Thymus (tissue), 11 donors: ENCODE measurements at regions not wholly inside any gene's neighbourhood (a gene's known extent, or its start where the extent isn't known, plus 50 kb on each side); places are given as distances from the start of the nearest gene placed in this dataset.

Experiments used
- DNase-seq, 9 donors: peaks; one replicate each; pipeline ENCODE4 v3.0.0-alpha.2; 2013; ENCODE audit warnings: low spot score in 9 of 9, low read depth in 6 of 9, missing footprints in 1 of 9
- H3K27ac ChIP-seq, 2 donors: one replicate each; pipeline ENCODE4 v1.5.1; 2013; ENCODE audit warnings: control low read depth in 1 of 2, low read depth in 1 of 2, low read length in 1 of 2, mild to moderate bottlenecking in 1 of 2, moderate library complexity in 1 of 2
- H3K27me3 ChIP-seq, 2 donors: one replicate each; pipeline ENCODE4 v1.5.1; 2013; ENCODE audit warnings: low read length in 1 of 2; ENCODE audit not compliant: control insufficient read depth in 2 of 2, insufficient read depth in 1 of 2
- H3K36me3 ChIP-seq, 2 donors: one replicate each; pipeline ENCODE4 v1.5.1; 2013; ENCODE audit warnings: low read length in 1 of 2, mild to moderate bottlenecking in 1 of 2, moderate library complexity in 1 of 2; ENCODE audit not compliant: control insufficient read depth in 2 of 2, insufficient read depth in 2 of 2
- H3K4me1 ChIP-seq, 2 donors: one replicate each; pipeline ENCODE4 v1.5.1; 2013; ENCODE audit warnings: low read length in 2 of 2; ENCODE audit not compliant: control insufficient read depth in 2 of 2, insufficient read depth in 2 of 2
- H3K4me3 ChIP-seq, 2 donors: one replicate each; pipeline ENCODE4 v1.5.1; 2013; ENCODE audit warnings: low read length in 2 of 2, control low read depth in 1 of 2, mild to moderate bottlenecking in 1 of 2
- H3K9me3 ChIP-seq, 2 donors: one replicate each; pipeline ENCODE4 v1.5.1; 2013; ENCODE audit warnings: low read length in 1 of 2, mild to moderate bottlenecking in 1 of 2; ENCODE audit not compliant: control insufficient read depth in 2 of 2, insufficient read depth in 1 of 2
- WGBS: extraction: QIAGEN DNeasy Blood & Tissue Kit; methylation state at CpG from one replicate; pipeline ENCODE4 v1.1.7; 2013; 5-methylcytosine and 5-hydroxymethylcytosine counted together
- donor health status: healthy.

DNA sequence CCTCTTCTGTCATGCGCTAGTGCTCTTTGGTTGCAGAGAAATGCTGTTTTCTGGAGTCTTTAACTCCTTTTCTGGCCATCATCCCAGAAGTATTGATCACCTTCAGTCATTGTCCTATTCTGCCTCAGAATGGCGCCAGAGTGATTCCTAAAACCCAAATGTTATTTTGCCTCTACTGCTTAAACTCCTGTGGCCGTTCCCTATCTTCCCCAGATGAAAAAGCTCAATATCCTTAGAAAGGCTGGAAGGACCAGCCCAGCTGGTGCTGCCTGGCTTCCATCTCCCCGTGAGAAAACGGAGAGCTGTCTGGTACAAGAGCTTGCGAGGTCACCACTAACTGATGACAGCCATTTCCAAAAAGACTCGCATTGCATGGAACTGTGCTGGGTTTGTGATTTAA is 179.1 kb downstream of the RBM26 start:
- no peaks in the 10 kb centered on the region for H3K9me3 ChIP-seq
- no peaks in the 10 kb centered on the region for H3K27me3 ChIP-seq
- H3K4me3 ChIP-seq = no peak overlapping the region
- 68% methylated on average over 7 of the region's 7 CpGs for WGBS
- H3K27ac ChIP-seq = no peak overlapping the region
- H3K36me3 ChIP-seq = no peaks in the 10 kb centered on the region
- DNase-seq = no peak
- H3K4me1 ChIP-seq = no peaks in the 10 kb centered on the region

DNA sequence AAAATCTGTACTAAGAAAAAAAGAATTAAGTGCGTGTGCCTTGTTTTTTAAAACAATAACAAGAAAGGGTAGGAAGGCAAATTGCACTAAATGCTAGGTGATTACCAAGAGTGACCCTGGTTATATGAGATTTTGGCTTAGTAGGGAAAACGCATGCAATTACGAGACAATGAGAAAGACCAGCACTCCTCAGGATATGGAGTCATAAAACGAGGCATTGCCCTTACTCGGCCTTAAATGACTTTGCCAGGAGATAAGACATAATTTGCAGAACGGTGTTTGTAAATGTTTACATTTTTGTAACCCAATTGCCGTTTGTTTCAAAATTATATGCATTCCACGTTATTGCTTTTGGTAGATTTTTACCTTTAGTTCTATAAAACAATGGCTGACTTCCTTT is 179.8 kb downstream of the RBM26 start:
- no peaks in the 10 kb centered on the region for H3K4me1 ChIP-seq
- DNase-seq = no peak
- H3K36me3 ChIP-seq = no peaks in the 10 kb centered on the region
- H3K4me3 ChIP-seq = no peak overlapping the region
- H3K27me3 ChIP-seq = no peaks in the 10 kb centered on the region
- no peaks in the 10 kb centered on the region for H3K9me3 ChIP-seq
- no peak overlapping the region for H3K27ac ChIP-seq
- WGBS = 41% methylated on average over 8 of the region's 8 CpGs

DNA sequence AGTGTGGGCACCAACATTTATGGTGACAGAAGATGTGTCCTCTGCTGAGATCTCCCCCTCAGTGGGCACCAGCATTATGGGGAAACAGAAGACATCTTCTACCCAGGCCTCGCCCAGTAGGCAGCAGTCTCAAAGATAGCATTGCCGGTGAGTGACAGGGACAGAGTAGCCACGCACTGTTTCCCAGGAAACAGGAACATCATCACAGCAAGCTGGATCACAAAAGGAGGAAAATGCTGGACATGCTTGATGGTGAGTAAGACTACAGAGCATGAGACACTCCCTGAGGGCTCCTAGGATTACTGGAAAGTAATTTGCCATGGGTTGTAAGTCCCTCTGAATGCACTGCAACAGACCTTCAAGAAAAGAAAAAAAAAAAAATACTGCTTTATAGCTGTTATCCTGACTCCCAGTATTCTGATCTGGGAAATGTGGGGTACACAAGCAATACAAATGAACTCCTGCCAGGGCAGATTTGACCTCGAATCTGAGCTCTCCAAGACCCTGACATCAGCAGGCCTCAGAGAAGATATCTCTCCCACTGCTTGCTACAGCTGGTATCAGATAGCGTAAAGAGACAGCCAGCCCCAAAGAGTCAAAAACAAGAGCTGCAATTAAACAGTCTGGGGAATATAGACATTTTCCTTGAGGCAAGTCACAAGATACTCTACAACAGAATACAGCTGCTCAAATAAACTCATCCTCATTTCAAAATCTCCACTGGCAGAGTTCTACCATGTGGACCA is 180.4 kb downstream of the RBM26 start:
- Histone ChIP-seq H3K9me3 (no peaks in the 10 kb centered on the region), H3K4me1 (no peaks in the 10 kb centered on the region), H3K4me3 (no peak overlapping the region), H3K36me3 (no peaks in the 10 kb centered on the region), H3K27ac (no peak overlapping the region), H3K27me3 (no peaks in the 10 kb centered on the region)
- WGBS = 78% methylated on average over 5 of the region's 5 CpGs
- DNase-seq = no peak

DNA sequence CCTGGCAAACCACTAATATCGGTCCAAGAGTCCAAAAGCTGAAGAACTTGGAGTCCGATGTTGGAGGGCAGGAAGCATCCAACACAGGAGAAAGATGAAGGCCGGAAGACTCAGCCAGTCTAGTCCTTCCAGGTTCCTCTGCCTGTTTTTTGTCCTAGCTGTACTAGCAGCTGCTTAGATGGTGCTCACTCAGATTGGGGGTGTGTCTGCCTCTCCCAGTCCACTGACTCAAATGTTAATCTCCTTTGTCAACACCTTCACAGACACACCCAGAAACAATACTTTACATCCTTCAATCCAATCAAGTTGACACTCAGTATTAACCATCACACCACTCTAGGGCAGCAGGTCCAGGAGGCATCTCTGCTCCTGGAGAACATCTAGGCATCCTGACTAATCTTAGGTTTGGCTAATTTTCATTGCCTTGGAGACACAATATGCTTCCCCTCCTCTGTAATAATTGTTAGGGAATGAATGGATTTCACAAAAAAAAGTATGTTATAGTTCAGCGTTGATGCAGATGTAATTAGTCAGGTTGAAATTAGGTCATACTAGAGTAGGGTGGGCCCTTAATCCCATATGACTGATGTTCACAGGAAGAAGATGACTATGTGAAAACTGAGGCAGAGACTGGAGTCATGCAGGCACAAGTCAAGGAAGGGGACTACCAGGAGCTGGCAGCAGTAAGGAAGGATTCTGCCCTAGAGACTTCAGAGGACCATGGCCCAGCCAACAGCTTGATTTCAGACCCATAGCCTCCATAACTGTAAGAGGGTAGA is 183.4 kb downstream of the RBM26 start:
- Histone ChIP-seq H3K27me3 (no peaks in the 10 kb centered on the region), H3K4me1 (no peaks in the 10 kb centered on the region), H3K4me3 (no peak overlapping the region), H3K27ac (no peak overlapping the region), H3K9me3 (no peaks in the 10 kb centered on the region), H3K36me3 (no peaks in the 10 kb centered on the region)
- no peak for DNase-seq
- WGBS = 98% methylated on average over 4 of the region's 4 CpGs

DNA sequence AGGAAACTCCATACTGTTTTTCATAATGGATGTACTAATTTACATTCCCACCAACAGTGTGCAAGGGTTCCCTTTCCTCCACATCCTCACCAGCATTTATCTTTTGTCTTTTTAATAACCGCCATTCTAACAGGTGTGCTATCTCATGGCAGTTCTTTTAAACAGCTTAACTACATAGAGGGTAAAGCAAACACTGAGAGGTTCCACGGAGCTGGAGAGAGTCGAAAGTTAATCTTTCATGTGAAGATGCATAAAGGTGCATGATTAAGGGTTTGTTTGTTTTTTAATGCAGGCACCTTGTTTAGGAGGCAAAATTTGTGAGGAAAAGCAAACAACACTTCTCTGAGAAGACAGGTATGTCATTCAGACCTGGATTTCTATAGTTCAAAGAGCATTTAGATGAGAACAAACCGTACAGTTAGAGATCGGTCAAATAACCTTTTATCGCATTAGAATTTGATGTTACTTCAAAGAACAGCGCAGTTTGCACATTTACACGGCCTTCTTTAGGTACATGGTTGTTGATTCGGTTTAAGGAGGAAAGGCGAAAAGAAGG is 193.9 kb downstream of the RBM26 start:
- DNase-seq = no peak
- H3K27me3 ChIP-seq = no peaks in the 10 kb centered on the region
- no peak overlapping the region for H3K27ac ChIP-seq
- no peak overlapping the region for H3K4me3 ChIP-seq
- 91% methylated on average over 10 of the region's 10 CpGs for WGBS
- no peaks in the 10 kb centered on the region for H3K36me3 ChIP-seq
- no peaks in the 10 kb centered on the region for H3K9me3 ChIP-seq
- H3K4me1 ChIP-seq = no peaks in the 10 kb centered on the region

DNA sequence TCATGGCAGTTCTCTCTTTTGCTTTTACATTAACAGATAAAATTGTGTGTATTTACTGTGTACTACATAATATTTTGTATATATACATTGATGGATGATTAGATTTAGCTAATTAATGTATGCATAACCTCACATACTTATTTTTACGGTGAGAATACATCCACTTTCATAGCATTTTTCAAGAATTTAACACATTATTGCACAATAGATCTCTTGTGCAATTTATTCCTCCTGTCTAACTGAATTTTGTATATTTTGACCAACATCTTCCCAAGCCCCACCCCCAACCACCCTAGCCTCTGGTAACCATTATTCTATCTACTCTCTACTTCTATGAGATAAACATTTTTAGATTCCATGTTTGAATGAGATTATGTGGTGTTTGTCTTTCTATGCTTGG is 194.7 kb downstream of the RBM26 start:
- 94% methylated on average over 1 of the region's 1 CpG for WGBS

DNA sequence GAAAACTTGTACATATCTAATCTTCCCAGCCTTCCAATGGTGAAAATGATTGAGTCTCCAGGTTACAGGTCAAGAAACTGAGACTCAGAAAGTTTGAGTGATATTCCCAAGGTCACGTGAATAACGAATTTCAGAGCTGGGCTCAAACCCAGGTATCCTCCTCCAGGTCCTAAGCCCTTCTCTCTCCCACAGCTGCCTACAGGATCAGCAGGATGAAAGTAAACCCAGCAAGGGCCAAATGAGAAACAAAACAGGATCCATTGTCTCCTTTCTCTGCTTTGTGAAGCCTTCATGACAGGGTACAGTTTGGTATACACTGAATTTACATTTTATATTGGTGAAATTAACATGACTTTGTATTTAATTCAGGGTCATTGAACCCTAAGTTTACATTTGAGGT is 208.1 kb downstream of the RBM26 start:
- no peaks in the 10 kb centered on the region for H3K9me3 ChIP-seq
- H3K27ac ChIP-seq = no peak overlapping the region
- H3K4me1 ChIP-seq = peaks cover 6 to 11% of the 10 kb centered on the region in 2 donors
- no peaks in the 10 kb centered on the region for H3K36me3 ChIP-seq
- H3K27me3 ChIP-seq = no peaks in the 10 kb centered on the region
- no peak overlapping the region for H3K4me3 ChIP-seq
- DNase-seq = no peak
- WGBS = 90% methylated on average over 2 of the region's 2 CpGs

More for the DNA sequence above, 194.7 kb downstream of the RBM26 start:
- H3K36me3 ChIP-seq = no peaks in the 10 kb centered on the region
- H3K9me3 ChIP-seq = no peaks in the 10 kb centered on the region
- no peak for DNase-seq
- H3K27me3 ChIP-seq = no peaks in the 10 kb centered on the region
- H3K4me3 ChIP-seq = no peak overlapping the region
- H3K4me1 ChIP-seq = no peaks in the 10 kb centered on the region
- H3K27ac ChIP-seq = no peak overlapping the region

DNA sequence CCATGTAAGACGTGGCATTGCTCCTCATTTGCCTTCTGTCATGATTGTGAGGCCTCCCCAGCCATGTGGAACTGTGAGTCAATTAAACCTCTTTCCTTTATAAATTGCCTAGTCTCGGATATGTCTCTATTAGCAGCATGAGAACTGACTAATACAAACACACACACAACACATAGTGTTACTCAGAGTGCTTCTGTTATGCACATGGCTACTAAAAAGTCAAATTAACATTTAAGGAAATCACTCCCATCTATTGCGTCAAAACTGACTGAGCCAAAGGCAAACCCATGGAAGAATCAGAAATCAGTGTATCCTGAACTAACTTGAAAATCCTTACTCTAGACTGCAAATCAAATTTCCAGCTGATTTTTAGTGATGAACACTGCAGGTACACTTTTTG is 209.2 kb downstream of the RBM26 start:
- no peak for DNase-seq
- Histone ChIP-seq H3K27me3 (no peaks in the 10 kb centered on the region), H3K4me1 (peaks cover 14 to 15% of the 10 kb centered on the region in 2 donors), H3K36me3 (no peaks in the 10 kb centered on the region), H3K9me3 (no peaks in the 10 kb centered on the region), H3K4me3 (no peak overlapping the region), H3K27ac (no peak overlapping the region)
- 94% methylated on average over 3 of the region's 3 CpGs for WGBS

DNA sequence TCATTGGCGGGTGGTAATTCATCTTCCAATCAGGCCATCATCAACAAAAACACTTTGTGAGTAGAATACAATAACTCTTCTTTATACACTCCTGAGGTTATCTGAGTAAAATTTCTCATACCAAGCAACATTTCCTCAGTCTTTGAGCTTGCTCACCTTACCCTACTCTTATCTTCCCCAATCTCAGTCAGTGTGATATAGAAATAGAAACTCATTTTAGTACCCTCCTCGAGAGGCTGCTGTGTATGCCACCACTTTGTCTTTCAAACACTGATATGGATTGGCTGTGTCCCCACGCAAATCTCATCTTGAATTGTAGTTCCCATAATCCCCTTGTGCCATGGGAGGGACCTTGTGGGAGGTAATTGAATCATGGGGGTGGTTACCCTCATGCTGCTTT is 209.7 kb downstream of the RBM26 start:
- Histone ChIP-seq H3K36me3 (no peaks in the 10 kb centered on the region), H3K27ac (no peak overlapping the region), H3K4me3 (no peak overlapping the region), H3K9me3 (no peaks in the 10 kb centered on the region), H3K27me3 (no peaks in the 10 kb centered on the region), H3K4me1 (peaks cover 14 to 20% of the 10 kb centered on the region in 2 donors)
- DNase-seq = no peak
- WGBS = 78% methylated on average over 3 of the region's 3 CpGs
